BLaER1 treated with 17β-estradiol and CSF1 and Interleukin-3, amounts not matched to agents 10 nM and 100 nM (cell line): ENCODE measurements at regions not wholly inside any gene's neighbourhood (a gene's known extent, or its start where the extent isn't known, plus 50 kb on each side); places are given as distances from the start of the nearest gene placed in this dataset.
"Not testable (repeated sequence)": the region's sequence is repeated elsewhere in the genome, so short reads cannot be mapped to it uniquely, and the experiment has no call there.

Experiments used
- H3K27ac ChIP-seq, 11 experiments: shearing (Covaris generic); formaldehyde crosslinking; 2 replicates each; pipeline ENCODE4 v1.8.1; 2022
- H3K27me3 ChIP-seq, 11 experiments: shearing (Covaris generic); formaldehyde crosslinking; 2 replicates each; pipeline ENCODE4 v1.8.1; 2022
- H3K36me3 ChIP-seq, 11 experiments: shearing (Covaris generic); formaldehyde crosslinking; 2 replicates each; pipeline ENCODE4 v1.8.1; 2022
- H3K4me1 ChIP-seq, 10 experiments: shearing (Covaris generic); formaldehyde crosslinking; 2 replicates each; pipeline ENCODE4 v1.8.1; 2022
- H3K4me2 ChIP-seq, 11 experiments: shearing (Covaris generic); formaldehyde crosslinking; 2 replicates each; pipeline ENCODE4 v1.8.1; 2022
- H3K4me3 ChIP-seq, 10 experiments: shearing (Covaris generic); formaldehyde crosslinking; 2 replicates each; pipeline ENCODE4 v1.8.1; 2022
- H3K9ac ChIP-seq, 11 experiments: shearing (Covaris generic); formaldehyde crosslinking; 2 replicates each; pipeline ENCODE4 v1.8.1; 2022
- H3K9me3 ChIP-seq, 11 experiments: shearing (Covaris generic); formaldehyde crosslinking; replicated peaks in 1 of 11; 2 replicates each; pipeline ENCODE4 v1.8.1; 2022
- H4K20me1 ChIP-seq, 11 experiments: shearing (Covaris generic); formaldehyde crosslinking; 2 replicates each; pipeline ENCODE4 v1.8.1; 2022
- Cebpa-rat ChIP-seq, 11 experiments: shearing (Covaris generic); IDR thresholded peaks; 2 replicates each; pipeline ENCODE4 v1.8.1; 2022

GRCh38 chr6:85360794-85361642 is 88.9 kb upstream of the NT5E start:
- H3K9ac ChIP-seq: no peak overlapping the region
- H3K27me3 ChIP-seq: no peaks in the 10 kb centered on the region
- no peak overlapping the region for H3K27ac ChIP-seq
- TF ChIP-seq Cebpa-rat (IDR thresholded peaks at IDR 0.05): no peak
- no peaks in the 10 kb centered on the region for H3K9me3 ChIP-seq
- H3K4me2 ChIP-seq: no peak overlapping the region
- no peaks in the 10 kb centered on the region for H4K20me1 ChIP-seq
- no peaks in the 10 kb centered on the region for H3K4me1 ChIP-seq
- no peaks in the 10 kb centered on the region for H3K36me3 ChIP-seq
- H3K4me3 ChIP-seq: no peak overlapping the region

DNA sequence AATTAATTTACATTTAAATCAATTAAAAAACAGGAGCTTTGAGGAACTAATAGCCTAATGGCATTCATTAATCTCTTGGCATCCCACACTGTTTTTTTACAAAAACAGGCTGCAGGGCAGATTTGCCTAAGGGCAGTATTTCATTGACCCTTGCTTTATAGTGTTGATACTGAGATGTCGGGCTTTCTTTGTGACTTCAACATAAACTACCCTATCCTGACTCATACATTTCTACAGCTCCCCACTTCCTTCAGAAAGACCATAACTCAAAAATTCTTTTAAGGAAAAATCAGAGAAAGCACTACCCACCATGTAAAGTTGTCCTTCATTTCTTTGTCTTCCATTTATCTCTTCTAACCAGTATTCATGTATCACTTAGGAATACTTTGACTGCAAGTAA is 92.2 kb upstream of the NT5E start:
- no peaks in the 10 kb centered on the region for H3K27me3 ChIP-seq
- no peaks in the 10 kb centered on the region for H3K4me1 ChIP-seq
- H3K9me3 ChIP-seq: no peaks in the 10 kb centered on the region
- H3K27ac ChIP-seq: no peak overlapping the region
- H3K4me2 ChIP-seq: no peak overlapping the region
- no peak for TF ChIP-seq Cebpa-rat (IDR thresholded peaks at IDR 0.05)
- no peaks in the 10 kb centered on the region for H4K20me1 ChIP-seq
- H3K9ac ChIP-seq: no peak overlapping the region
- no peak overlapping the region for H3K4me3 ChIP-seq
- no peaks in the 10 kb centered on the region for H3K36me3 ChIP-seq

DNA sequence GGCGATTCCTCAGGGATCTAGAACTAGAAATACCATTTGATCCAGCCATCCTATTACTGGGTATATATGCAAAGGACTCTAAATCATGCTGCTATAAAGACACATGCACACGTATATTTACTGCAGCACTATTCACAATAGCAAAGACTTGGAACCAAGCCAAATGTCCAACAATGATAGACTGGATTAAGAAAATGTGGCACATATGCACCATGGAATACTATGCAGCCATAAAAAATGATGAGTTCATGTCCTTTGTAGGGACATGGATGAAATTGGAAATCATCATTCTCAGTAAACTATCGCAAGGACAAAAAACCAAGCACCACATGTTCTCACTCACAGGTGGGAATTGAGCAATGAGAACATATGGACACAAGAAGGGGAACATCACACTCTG is 93.1 kb upstream of the NT5E start:
- H3K27ac ChIP-seq, H3K36me3 ChIP-seq, H3K4me3 ChIP-seq, H3K27me3 ChIP-seq, H4K20me1 ChIP-seq, H3K4me1 ChIP-seq, H3K4me2 ChIP-seq, H3K9ac ChIP-seq, H3K9me3 ChIP-seq: not testable (repeated sequence)

- H3K9ac ChIP-seq: no peak overlapping the region
- no peak overlapping the region for H3K4me3 ChIP-seq
- no peak overlapping the region for H3K27ac ChIP-seq
- no peaks in the 10 kb centered on the region for H3K9me3 ChIP-seq
- no peaks in the 10 kb centered on the region for H4K20me1 ChIP-seq
- no peaks in the 10 kb centered on the region for H3K36me3 ChIP-seq
- no peaks in the 10 kb centered on the region for H3K27me3 ChIP-seq
- no peaks in the 10 kb centered on the region for H3K4me1 ChIP-seq
- no peak for TF ChIP-seq Cebpa-rat (IDR thresholded peaks at IDR 0.05)
- no peak overlapping the region for H3K4me2 ChIP-seq
Measured at GRCh38 chr6:85355816-85356215, 94.1 kb upstream of the NT5E start.

- Histone ChIP-seq H3K36me3 (no peaks in the 10 kb centered on the region), H4K20me1 (no peaks in the 10 kb centered on the region), H3K4me2 (no peak overlapping the region), H3K4me1 (no peaks in the 10 kb centered on the region), H3K4me3 (no peak overlapping the region), H3K9ac (no peak overlapping the region), H3K27ac (no peak overlapping the region), H3K9me3 (no peaks in the 10 kb centered on the region), H3K27me3 (no peaks in the 10 kb centered on the region)
- no peak for TF ChIP-seq Cebpa-rat (IDR thresholded peaks at IDR 0.05)
Measured at GRCh38 chr6:85354761-85355618, 94.9 kb upstream of the NT5E start.

DNA sequence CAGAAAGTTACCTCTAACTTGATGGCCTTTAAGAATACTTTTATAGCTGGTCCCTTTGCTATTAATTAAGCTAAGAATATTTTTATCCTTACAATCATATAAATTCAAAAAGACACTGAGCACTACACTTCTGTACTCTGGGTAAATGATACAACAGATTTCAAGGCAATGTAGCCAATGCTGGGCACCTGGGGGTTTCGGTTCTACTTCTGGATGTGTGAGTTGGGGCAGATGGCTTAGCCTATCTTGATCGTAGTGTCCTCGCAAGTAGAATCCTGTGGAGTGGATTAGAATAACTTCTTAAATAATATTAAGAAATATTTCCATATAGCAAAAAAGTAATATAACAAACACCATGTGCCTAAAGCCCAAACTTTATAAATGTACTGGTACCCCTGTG is 96.9 kb upstream of the NT5E start:
- Histone ChIP-seq H3K4me3 (no peak overlapping the region), H4K20me1 (no peaks in the 10 kb centered on the region), H3K27me3 (no peaks in the 10 kb centered on the region), H3K4me2 (no peak overlapping the region), H3K9ac (no peak overlapping the region), H3K36me3 (no peaks in the 10 kb centered on the region), H3K27ac (no peak overlapping the region), H3K9me3 (no peaks in the 10 kb centered on the region), H3K4me1 (no peaks in the 10 kb centered on the region)
- no peak for TF ChIP-seq Cebpa-rat (IDR thresholded peaks at IDR 0.05)

GRCh38 chr6:85348643-85349042 is 101.2 kb upstream of the NT5E start:
- no peak for TF ChIP-seq Cebpa-rat (IDR thresholded peaks at IDR 0.05)

DNA sequence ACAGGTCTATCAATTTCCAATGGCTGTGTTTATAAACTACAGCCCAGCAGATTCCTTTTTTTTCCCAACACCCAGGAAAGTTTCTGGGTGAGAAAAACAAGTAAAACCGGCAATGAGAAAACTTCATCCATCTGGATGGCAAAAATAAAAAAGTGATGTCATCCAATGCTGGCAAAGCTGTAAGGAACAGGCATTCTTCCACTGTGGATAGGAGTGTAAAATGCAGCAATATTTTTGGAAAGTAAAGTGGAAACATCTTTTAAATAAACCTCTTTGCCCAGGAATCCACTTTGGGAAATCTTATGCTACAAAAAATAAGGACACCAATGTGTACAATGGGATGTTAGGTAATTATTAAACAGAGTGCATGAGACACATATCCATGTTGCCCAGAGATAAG is 102.1 kb upstream of the NT5E start:
- no peaks in the 10 kb centered on the region for H3K9me3 ChIP-seq
- H3K9ac ChIP-seq: no peak overlapping the region
- H3K36me3 ChIP-seq: no peaks in the 10 kb centered on the region
- no peaks in the 10 kb centered on the region for H3K27me3 ChIP-seq
- no peak overlapping the region for H3K4me3 ChIP-seq
- TF ChIP-seq Cebpa-rat (IDR thresholded peaks at IDR 0.05): no peak
- no peaks in the 10 kb centered on the region for H3K4me1 ChIP-seq
- no peaks in the 10 kb centered on the region for H4K20me1 ChIP-seq
- no peak overlapping the region for H3K4me2 ChIP-seq
- no peak overlapping the region for H3K27ac ChIP-seq

More at GRCh38 chr6:85348643-85349042, 101.2 kb upstream of the NT5E start:
- Histone ChIP-seq H3K27me3 (no peaks in the 10 kb centered on the region), H3K4me1 (no peaks in the 10 kb centered on the region), H3K9me3 (no peaks in the 10 kb centered on the region), H3K4me2 (no peak overlapping the region), H4K20me1 (no peaks in the 10 kb centered on the region), H3K9ac (no peak overlapping the region), H3K4me3 (no peak overlapping the region), H3K27ac (no peak overlapping the region), H3K36me3 (no peaks in the 10 kb centered on the region)

- H3K9me3 ChIP-seq: no peaks in the 10 kb centered on the region
- H3K9ac ChIP-seq: no peak overlapping the region
- H3K4me1 ChIP-seq: no peaks in the 10 kb centered on the region
- no peaks in the 10 kb centered on the region for H4K20me1 ChIP-seq
- H3K36me3 ChIP-seq: no peaks in the 10 kb centered on the region
- H3K27me3 ChIP-seq: no peaks in the 10 kb centered on the region
- no peak overlapping the region for H3K27ac ChIP-seq
- TF ChIP-seq Cebpa-rat (IDR thresholded peaks at IDR 0.05): no peak
- no peak overlapping the region for H3K4me3 ChIP-seq
- H3K4me2 ChIP-seq: no peak overlapping the region
Measured at GRCh38 chr6:85346196-85346595, 103.7 kb upstream of the NT5E start.

DNA sequence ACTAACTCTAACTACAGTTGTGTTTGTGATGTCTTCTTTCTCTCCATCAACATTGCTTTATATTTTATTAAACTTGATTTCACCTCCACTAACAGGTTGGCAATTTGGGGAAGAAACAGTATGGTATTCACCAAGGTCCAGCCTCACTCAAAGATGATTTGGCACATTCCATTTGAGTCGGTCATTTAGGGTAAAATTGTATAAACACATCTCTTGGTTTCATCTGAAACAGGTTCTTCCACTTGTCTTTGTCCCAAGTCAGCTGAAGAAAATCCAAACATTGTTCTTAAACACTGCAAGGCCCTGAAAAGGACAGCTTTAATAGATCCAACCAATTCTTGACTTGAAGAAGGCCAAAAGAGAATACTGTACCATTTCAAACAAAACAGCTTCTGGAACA is 104.9 kb upstream of the NT5E start:
- TF ChIP-seq Cebpa-rat (IDR thresholded peaks at IDR 0.05): no peak
- no peak overlapping the region for H3K4me3 ChIP-seq
- H3K4me2 ChIP-seq: no peak overlapping the region
- H3K4me1 ChIP-seq: no peaks in the 10 kb centered on the region
- H3K9ac ChIP-seq: no peak overlapping the region
- H4K20me1 ChIP-seq: no peaks in the 10 kb centered on the region
- H3K36me3 ChIP-seq: no peaks in the 10 kb centered on the region
- H3K27ac ChIP-seq: no peak overlapping the region
- no peaks in the 10 kb centered on the region for H3K27me3 ChIP-seq
- no peaks in the 10 kb centered on the region for H3K9me3 ChIP-seq
